ENCODE measurements at regions not wholly inside any gene's neighbourhood (a gene's known extent, or its start where the extent isn't known, plus 50 kb on each side); places are given as distances from the start of the nearest gene placed in this dataset.
"Not testable (repeated sequence)": the region's sequence is repeated elsewhere in the genome, so short reads cannot be mapped to it uniquely, and the experiment has no call there.

DNA sequence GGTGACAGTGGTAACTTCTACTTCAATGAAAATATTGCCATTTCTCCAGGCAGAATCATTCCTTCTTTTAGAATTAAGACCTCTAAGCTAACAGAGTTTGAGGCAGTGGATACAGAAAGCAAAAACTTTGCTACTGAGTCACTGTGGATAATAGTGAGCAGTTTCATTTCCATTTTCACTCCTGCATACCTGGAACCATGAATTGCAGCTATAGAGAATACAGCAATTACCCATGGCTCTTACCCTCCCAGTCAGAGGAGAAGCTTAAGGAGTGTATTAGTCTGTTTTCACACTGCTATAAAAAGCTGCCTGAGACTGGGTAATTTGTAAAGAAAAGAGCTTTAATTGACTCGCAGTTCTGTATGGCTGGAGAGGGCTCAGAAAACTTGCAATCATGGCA lies 531.4 kb upstream of the CNTNAP5 start:
- DNase-seq, result no peak

DNA sequence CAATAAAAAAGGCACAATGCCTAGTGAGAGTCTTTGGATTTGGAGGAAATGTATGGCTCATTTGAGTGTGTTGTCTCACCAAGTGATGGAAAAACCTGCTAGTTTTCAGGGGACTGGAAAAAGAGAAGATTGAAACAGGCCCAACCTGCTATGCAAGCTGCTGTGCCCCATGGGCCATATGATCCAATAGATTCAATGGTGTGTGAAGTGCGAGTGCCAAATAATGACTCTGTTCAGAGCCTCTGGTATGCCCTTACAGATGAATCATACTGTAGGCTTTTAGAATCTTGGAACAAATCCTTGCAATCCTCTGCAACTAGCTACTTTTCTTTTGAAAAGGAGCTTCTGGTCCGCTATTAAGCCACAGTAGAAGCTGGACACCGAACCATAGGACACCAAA lies 529.8 kb upstream of the CNTNAP5 start:
- no peak for DNase-seq

DNA sequence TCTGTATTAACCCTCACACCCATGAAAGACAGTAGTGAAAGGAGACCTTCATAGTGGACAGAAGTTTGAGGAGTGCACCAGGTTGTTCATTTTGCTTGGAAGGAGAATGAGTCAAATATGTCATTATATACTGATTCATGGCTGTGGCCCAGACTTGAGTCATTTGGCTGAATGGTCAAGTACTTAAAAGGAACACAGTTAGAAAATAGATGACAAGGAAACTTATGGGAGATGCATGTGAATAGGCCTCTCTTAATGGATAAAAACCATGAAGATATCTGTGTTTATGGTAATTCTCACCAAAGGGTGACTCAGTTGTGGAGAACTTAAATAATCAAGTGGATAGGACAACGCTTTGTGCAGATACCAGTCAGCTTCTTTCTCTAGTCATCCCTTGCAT lies 524.7 kb upstream of the CNTNAP5 start:
- no peak for DNase-seq

DNA sequence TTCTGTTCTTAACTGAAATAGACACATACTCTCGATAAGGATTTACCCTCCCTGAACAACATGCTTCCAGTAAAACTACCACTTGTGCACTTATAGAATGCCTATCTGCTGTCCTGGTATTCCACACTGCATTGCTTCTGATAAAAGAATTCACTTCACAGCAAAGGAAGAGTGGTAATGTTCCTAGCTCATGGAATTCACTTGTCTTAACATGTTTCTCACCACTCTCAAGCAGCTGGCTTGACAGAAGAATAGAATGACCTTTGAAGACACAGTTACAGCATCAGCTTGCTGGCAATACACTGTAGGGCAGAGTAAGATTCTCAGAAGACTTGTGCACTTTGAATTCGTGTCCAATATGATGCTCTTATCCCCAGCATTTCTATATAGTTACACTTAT lies 524.1 kb upstream of the CNTNAP5 start:
- DNase-seq, result no peak

DNA sequence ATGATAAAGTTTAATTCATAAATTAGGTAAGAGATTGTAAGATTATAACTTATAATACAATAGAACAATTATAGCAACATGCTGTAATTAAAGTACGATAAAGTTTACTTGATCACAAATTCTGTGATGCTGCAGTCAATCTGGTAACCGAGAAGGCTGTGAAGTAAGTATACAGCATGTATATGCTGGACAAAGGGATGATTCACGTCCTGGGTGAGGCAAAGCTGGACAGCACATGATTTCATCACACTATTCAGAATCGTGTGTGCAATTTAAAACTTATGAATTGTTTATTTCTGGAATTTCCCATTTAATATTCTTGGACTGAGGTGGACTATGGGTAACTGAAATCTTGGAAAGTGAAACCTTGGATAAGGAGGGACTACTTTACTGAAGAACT lies 522.2 kb upstream of the CNTNAP5 start:
- DNase-seq, result no peak

DNA sequence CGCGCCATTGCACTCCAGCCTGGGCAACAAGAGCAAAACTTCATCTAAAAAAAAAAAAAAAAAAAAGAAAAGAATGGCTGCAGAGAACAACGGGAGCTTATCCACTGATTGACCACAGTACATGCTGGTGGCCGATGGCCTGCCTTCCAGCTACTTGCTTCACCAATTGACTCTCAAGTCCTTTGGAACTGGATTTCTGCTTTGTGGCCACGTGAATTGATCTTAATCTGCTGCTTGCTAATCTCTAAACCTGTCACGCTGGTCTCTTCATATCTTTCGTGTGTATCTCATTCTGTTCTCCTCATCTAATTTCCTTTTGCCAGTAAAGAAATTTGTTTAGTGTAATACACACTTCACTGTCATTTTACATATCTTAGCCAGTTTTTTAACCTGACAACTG lies 512.5 kb upstream of the CNTNAP5 start:
- DNase-seq, result no peak

DNA sequence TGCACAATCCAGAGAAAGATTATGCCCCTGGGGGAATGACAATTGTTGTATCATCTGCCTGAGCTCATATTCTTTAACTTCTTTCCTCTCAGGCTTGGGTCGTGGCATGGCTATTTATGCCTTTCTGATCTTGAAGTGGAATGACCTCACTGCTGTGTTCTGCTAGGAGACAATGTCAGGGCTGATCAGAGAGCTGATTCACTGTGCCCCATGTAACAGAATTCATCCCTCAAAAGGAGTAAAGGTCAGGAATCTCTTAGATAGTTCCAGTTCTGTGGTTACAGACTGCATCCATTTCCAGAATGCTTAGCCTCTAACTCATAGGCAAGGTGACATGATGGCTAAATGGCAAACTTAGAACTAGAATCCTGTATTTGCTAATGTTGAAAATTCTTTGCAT lies 511.7 kb upstream of the CNTNAP5 start:
- no peak for DNase-seq

DNA sequence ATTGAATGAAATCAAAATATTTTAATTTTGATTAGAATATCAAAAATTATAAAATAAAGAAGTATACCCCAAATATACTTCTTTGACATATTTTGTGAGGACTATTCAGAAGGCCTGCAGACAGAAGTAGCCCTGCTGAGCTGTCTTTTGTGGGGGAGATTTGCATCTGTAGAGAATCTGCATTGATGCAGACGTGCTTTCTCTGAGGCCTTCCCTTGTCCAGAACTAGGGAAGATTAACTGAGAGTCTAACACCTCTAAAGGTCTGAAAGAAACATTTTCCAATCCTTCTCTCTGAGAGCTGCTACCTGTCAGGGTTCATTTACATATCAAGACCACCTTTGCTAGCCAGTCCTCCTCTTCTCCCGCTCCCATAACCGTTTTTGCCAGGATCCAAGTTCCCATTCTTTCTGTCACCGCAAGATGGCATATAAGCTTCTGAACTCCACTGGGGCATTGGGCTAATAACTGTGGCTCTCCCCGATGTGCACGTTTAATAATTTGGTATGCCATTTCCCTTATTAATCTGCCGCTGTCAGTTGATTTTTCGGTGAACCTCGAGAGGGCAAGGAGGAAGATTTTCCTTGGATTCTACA lies 510.4 kb upstream of the CNTNAP5 start:
- no peak for DNase-seq

DNA sequence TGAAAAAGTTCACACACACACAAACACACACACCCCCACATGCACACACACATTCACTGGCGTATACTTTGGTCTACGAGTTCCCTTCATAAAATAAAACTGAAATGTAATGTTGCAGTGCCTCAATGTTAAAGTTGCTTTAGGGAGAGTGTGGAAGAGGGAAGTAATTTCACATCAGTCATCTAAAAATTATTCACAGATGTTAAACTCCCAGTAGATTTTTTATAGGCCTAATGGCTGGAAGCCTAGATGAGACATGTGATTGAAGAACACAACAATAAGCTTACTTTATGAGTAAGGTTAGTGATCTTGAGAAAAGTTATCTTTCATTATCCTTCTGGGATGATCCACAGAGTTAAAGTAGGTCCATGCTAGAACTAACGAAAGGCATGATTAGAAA lies 506.7 kb upstream of the CNTNAP5 start:
- no peak for DNase-seq

DNA sequence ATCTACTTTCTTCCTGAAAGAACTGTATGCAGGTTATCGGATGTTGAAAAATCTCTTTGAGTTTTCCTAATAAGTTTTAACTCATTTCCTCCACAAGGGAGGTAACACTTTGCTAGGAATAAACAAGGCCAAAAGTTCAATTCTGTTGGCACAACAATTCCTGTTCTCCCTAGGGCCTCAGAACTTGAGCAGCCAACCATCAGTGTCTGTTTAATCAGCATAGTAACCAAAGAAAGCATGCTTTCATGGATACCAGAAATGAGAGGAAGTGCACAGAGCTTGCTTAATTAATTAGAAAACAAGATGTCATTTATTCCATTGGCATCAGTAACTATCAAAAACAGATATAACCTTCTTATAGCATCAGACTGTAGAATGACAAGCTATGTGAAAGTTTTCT lies 503.2 kb upstream of the CNTNAP5 start:
- DNase-seq, result no peak

DNA sequence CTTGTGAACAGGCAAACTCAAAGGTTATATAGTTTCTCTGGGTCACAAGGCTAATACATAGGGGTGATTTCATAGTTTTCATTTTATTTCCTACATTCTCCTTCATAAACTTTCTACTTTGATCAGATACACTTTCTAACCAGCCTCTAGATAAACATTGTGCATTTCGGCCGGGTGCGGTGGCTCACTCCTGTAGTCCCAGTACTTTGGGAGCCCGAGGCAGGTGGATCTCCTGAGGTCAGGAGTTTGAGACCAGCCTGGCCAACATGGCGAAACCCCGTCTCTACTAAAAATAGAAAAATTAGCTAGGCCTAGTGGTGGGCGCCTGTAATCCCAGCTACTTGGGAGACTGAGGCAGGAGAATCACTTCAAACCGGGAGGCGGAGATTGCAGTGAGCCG lies 502.6 kb upstream of the CNTNAP5 start:
- not testable (repeated sequence) for DNase-seq

DNA sequence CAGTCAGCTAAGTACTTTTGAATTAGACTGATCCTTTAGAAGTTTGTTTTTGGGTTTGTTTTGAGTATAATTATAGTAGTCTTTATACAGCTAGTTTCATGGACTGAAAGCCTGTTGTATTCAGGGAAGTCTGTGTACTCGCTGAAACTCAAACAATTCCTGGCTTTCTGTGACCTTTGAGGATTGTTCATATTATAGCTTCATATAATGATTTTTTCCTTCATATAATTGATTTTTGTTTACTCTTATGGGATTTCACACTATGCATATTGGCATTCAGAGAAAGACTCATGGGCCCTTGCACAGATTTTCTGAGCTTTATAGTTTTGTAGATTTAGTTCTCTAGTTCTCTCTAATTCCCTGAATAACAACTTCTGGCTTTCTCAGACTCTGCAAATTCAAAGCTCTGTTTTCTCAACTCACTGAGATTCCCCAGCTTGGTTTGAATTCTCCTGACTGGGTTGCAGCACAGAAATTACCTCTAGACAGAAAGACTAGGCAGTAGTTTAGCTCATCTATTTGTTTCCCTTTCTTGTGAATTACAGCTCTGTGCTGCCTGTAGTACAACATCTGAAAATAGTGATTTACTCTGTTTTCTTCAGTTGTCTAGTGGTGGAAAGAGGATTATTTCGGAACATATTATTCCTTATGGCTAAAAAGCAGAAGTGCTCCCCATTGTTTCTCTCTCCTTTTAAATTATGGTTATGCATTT lies 495.9 kb upstream of the CNTNAP5 start:
- DNase-seq, result no peak

DNA sequence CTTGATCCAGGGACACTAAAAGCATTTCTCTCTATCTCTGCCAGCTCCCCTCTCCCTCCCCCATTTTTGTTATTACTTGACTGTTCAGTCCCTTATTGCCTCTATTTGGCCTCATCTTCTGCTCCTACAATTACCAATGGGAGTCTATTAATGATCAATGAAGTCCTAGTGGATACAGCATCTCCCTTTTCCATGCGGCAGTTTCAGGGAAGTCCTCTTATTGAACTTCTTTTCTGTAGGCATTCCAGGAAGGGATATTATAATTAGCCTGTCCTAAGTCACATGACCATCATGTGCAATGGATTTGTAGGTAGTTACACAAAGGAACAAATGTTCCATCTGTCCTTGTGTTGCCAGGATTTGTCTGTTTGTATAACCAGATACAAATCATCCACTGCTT lies 495.1 kb upstream of the CNTNAP5 start:
- DNase-seq, result no peak

DNA sequence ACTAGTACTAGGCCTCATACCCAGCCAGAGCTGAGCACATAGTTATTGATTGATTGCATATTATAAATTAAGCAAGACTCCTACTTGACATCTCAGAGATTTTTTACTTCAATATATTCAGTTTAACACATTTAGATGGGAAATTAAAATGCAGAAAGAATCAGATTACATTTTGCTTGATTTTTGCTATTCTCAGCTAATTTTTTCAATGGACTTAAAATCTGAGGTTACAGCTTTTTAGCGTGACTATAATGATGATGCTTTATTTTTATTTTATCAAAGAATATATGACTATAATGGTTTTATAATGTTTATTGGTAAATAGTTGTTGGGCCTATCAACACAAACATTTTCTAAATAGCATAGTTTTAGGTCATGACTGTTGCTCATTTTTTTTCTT lies 493.0 kb upstream of the CNTNAP5 start:
- DNase-seq, result no peak

DNA sequence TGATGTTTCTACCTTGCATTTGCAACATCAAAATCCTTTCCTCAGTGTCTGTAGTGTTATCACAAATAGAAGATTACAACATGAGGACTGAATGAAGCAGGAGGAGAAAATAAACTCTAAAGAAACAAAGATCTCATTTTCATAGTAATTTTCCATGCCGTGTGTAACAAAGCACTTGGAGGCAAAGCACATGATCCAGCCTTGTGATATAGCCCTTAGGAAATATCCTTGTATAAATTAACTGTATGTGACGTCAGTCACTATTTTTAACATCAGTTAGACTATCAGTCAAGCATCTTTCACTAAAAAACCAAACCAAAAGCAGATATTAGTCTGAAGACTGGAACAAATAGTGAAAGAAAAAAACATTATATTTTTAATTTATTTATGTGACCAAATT lies 492.1 kb upstream of the CNTNAP5 start:
- DNase-seq, result no peak

DNA sequence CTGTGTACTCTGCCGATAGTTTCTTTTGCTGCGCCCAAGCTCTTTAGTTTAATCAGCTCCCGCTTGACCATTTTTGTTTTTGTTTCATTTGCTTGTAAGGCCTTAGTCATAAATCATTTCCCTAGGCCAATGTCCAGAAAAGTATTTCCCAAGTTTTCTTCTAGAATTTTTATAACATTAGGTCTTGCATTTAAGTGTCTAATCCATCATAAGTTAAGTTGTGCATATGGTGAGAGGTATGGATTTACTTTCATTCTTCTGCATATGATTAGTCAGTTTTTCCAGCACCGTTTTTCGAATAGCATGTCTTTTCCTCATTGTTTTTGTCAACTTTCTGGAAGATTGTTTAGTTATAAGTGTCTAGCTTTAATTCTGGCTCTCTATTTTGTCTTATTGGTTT lies 484.8 kb upstream of the CNTNAP5 start:
- DNase-seq, result no peak

DNA sequence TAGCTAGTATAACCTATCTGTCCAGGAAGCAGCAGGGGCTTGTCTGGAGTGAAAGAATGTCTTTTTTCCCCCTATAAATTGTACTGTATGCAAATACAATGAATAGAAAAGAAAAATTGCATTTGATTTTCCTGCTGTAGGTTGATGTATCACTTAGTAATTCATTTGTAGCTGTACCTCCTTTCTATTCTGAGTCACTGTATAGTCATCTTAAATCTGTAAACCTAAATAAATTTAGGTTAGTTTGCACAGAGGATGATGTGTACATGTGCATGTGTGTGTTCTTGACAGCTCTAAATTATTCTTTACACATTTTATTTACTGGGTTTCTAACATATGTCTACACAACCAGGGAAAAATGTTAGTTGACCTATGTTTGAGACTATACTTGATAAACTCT lies 478.7 kb upstream of the CNTNAP5 start:
- DNase-seq, result no peak

DNA sequence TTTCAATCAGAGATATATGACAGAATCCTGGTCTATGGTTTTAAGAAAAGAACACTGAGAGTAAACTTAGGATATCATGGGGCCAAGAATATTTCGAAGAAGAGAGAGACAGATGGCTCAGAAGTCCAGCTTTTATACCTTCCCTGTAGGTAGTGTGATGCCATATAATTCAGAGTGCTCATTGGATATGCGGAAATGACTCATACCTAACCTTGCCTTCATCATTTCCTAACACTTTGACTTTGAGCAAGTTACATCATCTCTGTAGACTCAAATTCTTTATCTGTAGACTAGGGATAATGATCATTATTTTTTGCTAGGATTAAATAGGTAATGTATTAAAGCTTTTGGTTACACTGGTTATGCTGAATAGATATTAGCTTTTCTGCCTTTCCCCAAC lies 461.6 kb upstream of the CNTNAP5 start:
- DNase-seq, result no peak

DNA sequence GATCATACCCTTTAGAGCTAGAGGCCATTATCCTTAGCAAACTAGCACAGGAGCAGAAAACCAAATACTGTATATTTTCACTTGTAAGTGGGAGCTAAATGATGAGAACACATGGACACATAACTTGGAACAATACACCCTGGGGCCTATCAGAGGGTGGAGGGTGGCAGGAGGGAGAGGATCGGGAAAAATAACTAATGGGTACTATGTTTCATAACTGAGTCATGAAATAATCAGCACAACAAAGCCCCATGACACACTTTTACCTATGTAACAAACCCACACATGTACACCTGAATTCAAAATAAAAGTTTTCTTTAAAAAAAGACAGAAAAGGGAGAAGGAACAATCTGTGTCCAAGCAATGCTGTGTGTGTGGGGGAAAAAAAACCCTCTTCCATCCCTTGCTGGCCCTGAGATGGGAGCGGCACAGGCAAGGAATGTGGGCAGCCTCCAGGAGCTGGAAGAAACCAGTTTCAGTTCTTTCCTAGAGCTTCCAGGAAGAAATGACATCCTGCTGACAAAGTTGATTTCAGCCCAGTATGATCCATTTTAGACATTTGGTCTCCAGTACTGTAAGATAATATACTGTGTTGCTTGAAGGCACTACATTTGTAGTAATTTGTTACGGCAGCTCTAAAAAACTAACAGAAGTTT lies 458.7 kb upstream of the CNTNAP5 start:
- no peak for DNase-seq

DNA sequence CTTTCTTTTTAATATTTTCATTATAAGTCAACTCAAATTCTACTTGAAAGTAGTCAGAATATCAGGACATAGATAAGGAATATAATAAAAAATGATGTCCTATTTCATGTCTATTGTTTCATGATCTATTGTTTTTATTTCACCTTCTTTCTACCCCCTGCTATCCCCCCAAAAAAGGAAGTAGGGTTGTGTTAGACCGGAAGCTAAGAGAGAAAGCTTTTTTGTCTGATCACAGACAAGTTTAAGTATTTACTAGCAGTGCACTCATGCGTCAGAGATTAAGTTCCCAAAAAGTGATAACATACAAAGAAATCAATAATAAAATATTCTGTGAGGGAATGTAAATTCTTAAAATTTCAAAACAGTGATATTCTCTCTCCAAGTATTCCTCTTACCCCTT lies 447.1 kb upstream of the CNTNAP5 start:
- DNase-seq, result no peak

DNA sequence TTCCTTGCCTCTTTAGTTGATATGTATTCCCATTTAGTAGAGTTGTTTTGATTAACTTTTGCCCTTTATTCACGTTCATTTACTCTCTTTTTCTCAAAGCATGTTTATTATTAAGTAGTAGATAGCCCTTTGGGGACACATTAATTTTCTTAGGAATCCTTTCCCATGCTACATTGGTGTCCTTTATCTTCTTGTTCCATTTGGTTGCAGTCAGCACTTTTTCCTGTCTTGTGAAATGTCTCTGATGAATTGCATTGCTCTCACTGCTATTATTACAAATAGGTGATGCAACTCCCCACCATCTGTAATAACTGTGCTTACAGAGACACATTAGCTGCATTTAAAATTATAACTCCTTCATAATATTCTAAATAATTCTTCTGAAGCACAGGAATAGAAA lies 428.5 kb upstream of the CNTNAP5 start:
- no peak for DNase-seq

DNA sequence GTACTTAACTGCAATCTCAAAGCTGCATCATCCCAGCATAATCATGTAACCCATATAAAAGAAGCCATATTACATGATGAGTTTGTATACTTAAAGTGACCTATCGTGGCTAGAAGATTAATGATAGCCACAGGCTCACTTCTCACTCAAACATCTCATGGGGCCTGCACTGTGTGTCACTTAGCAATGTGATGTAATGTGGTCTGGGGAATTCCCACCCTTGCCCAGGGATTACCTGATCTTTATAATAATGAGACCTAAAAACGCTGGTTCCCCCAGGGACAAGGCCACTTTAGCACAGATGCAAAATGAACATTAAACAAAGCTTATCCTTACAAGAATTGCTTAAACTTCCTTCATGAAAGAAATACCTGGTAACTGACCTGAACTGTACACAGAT lies 427.1 kb upstream of the CNTNAP5 start:
- no peak for DNase-seq

DNA sequence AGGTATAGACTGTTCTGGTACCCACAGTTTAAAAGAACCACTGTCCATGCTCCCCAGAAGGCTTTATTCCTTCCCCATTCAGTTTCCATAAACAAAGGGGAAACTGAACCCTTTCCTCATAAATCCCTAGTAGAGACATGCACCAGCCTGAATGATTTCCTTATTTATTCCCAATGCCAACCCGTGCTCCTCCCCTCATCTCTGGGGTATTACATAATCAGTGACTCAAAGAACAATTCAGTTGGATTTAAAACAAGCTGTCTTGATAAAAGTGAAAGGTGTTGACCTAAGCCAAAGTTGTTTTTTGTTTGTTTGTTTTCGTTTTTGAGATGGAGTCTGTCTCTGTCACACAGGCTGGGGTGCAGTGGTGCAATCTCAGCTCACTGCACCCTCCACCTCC lies 418.5 kb upstream of the CNTNAP5 start:
- no peak for DNase-seq

DNA sequence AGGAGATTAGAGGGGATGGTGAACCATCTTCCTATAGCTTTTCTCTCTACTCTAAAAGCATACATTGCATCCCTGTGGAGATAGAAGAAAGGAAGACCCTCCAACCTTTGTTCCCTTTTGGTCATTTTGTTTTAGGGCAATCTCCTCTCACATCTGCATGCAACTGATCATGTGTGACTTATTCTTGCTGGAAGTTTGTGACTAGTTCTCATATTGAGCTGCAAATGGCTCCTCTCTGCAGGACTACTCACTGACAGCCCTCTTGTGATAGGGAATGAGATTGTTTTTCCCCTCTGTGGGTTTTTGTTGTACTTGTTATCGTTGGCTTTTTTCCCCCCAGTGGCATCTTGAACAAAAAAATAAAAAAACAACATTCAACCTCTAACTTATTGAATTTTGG lies 416.0 kb upstream of the CNTNAP5 start:
- no peak for DNase-seq

DNA sequence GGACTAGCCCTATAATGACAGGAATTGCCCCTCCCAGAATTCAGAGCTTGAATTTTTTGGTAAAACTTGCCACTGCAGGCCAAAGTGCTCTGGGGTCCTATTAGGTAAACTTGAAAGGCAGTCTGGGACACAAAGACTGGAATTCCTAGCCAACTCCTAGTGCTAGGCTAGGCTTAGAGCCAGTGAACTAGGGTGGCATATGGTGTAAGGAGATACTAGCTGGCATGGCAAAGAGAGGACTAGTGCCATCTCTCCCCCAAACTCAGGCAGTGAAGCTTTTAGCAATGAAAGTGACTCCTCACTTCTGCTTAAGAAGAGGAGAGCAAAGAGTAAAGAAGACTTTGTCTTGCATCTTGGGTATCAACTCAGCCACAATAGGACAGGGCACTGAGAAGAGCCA lies 410.5 kb upstream of the CNTNAP5 start:
- no peak for DNase-seq
